Parathyroid adenoma (tissue), 2 donors: ENCODE measurements at regions not wholly inside any gene's neighbourhood (a gene's known extent, or its start where the extent isn't known, plus 50 kb on each side); places are given as distances from the start of the nearest gene placed in this dataset.

ENCODE experiments used
- H2AFZ ChIP-seq: fragments of 300-600 bp; sonication (generic); one replicate; pipeline ENCODE4 v1.7.0; 2017; ENCODE audit warnings: antibody characterized with exemption, mild to moderate bottlenecking
- H3K27ac ChIP-seq: fragments of 300-600 bp; sonication (generic); one replicate; pipeline ENCODE4 v1.7.0; 2017
- H3K27me3 ChIP-seq: fragments of 300-600 bp; sonication (generic); one replicate; pipeline ENCODE4 v1.7.0; 2017; ENCODE audit warnings: low read length; ENCODE audit not compliant: control insufficient read depth, insufficient read depth
- H3K36me3 ChIP-seq: fragments of 300-600 bp; sonication (generic); one replicate; pipeline ENCODE4 v1.7.0; 2017; ENCODE audit warnings: low read length; ENCODE audit not compliant: control insufficient read depth, insufficient read depth
- H3K4me1 ChIP-seq: fragments of 300-600 bp; sonication (generic); one replicate; pipeline ENCODE4 v1.7.0; 2017; ENCODE audit warnings: control low read depth
- H3K4me2 ChIP-seq: fragments of 300-600 bp; sonication (generic); one replicate; pipeline ENCODE4 v1.7.0; 2017; ENCODE audit warnings: low read length
- H3K4me3 ChIP-seq: fragments of 300-600 bp; sonication (generic); one replicate; pipeline ENCODE4 v1.7.0; 2017; ENCODE audit warnings: low read depth, low read length
- H3K79me2 ChIP-seq: fragments of 300-600 bp; sonication (generic); one replicate; pipeline ENCODE4 v1.7.0; 2017; ENCODE audit warnings: control low read depth
- H3K9ac ChIP-seq: fragments of 300-600 bp; sonication (generic); one replicate; pipeline ENCODE4 v1.7.0; 2017; ENCODE audit warnings: mild to moderate bottlenecking
- H3K9me3 ChIP-seq: fragments of 300-600 bp; sonication (generic); one replicate; pipeline ENCODE4 v1.7.0; 2017; ENCODE audit warnings: low read length; ENCODE audit not compliant: control insufficient read depth
- CTCF ChIP-seq: fragments of 300-600 bp; sonication (generic); IDR thresholded peaks from one replicate; pipeline ENCODE4 v1.7.0; 2017; ENCODE audit warnings: antibody characterized with exemption, mild to moderate bottlenecking
- donor health status: primary hyperparathyroidism.

- Histone ChIP-seq H3K9ac (no peak overlapping the region), H3K36me3 (peaks cover 2% of the 10 kb centered on the region), H2AFZ (no peak overlapping the region), H3K9me3 (no peaks in the 10 kb centered on the region), H3K27ac (no peak overlapping the region), H3K79me2 (no peaks in the 10 kb centered on the region), H3K4me1 (no peaks in the 10 kb centered on the region), H3K4me3 (no peak overlapping the region), H3K27me3 (no peaks in the 10 kb centered on the region), H3K4me2 (no peak overlapping the region)
- TF ChIP-seq CTCF = no peak
These were observed 83.9 kb upstream of the CXADR start for GRCh38 chr21:17428980-17429379.

GRCh38 chr21:17429936-17430335 lies 82.9 kb upstream of the CXADR start:
- no peak overlapping the region for H3K27ac ChIP-seq
- H3K9ac ChIP-seq = no peak overlapping the region
- no peak overlapping the region for H3K4me3 ChIP-seq
- no peak for TF ChIP-seq CTCF
- peaks cover 2% of the 10 kb centered on the region for H3K36me3 ChIP-seq
- H3K4me2 ChIP-seq = no peak overlapping the region
- no peaks in the 10 kb centered on the region for H3K9me3 ChIP-seq
- H3K4me1 ChIP-seq = no peaks in the 10 kb centered on the region
- no peaks in the 10 kb centered on the region for H3K79me2 ChIP-seq
- H2AFZ ChIP-seq = no peak overlapping the region
- H3K27me3 ChIP-seq = no peaks in the 10 kb centered on the region

- Histone ChIP-seq H3K9me3 (no peaks in the 10 kb centered on the region), H3K4me1 (no peaks in the 10 kb centered on the region), H3K27ac (no peak overlapping the region), H2AFZ (no peak overlapping the region), H3K9ac (no peak overlapping the region), H3K27me3 (no peaks in the 10 kb centered on the region), H3K79me2 (no peaks in the 10 kb centered on the region), H3K36me3 (peaks cover 2% of the 10 kb centered on the region), H3K4me2 (no peak overlapping the region), H3K4me3 (no peak overlapping the region)
- no peak for TF ChIP-seq CTCF
These were observed 80.1 kb upstream of the CXADR start for GRCh38 chr21:17432732-17433057.

GRCh38 chr21:17433730-17434129 lies 79.1 kb upstream of the CXADR start:
- no peak overlapping the region for H3K4me2 ChIP-seq
- H3K27me3 ChIP-seq = no peaks in the 10 kb centered on the region
- no peaks in the 10 kb centered on the region for H3K36me3 ChIP-seq
- no peak overlapping the region for H3K27ac ChIP-seq
- no peaks in the 10 kb centered on the region for H3K4me1 ChIP-seq
- no peaks in the 10 kb centered on the region for H3K9me3 ChIP-seq
- no peak for TF ChIP-seq CTCF
- no peak overlapping the region for H3K9ac ChIP-seq
- H3K79me2 ChIP-seq = no peaks in the 10 kb centered on the region
- no peak overlapping the region for H3K4me3 ChIP-seq
- H2AFZ ChIP-seq = no peak overlapping the region

GRCh38 chr21:17435565-17436543 lies 77.0 kb upstream of the CXADR start:
- no peaks in the 10 kb centered on the region for H3K9me3 ChIP-seq
- no peaks in the 10 kb centered on the region for H3K79me2 ChIP-seq
- no peaks in the 10 kb centered on the region for H3K4me1 ChIP-seq
- no peak overlapping the region for H3K4me2 ChIP-seq
- H3K27me3 ChIP-seq = no peaks in the 10 kb centered on the region
- no peak for TF ChIP-seq CTCF
- H3K4me3 ChIP-seq = no peak overlapping the region
- no peak overlapping the region for H3K27ac ChIP-seq
- no peak overlapping the region for H3K9ac ChIP-seq
- no peaks in the 10 kb centered on the region for H3K36me3 ChIP-seq
- no peak overlapping the region for H2AFZ ChIP-seq
